Type B pancreatic cell (in vitro differentiated cells): ENCODE measurements at regions not wholly inside any gene's neighbourhood (a gene's known extent, or its start where the extent isn't known, plus 50 kb on each side); places are given as distances from the start of the nearest gene placed in this dataset.
A peak's percentile ranks its signal among the peaks of the same experiment; 100 is the strongest.

Experiments
- DNase-seq: peaks from one replicate; pipeline ENCODE4 v3.0.0; 2021; ENCODE audit warnings: mixed read lengths; ENCODE audit not compliant: unreplicated experiment; ENCODE audit errors: extremely low spot score
- H3K27ac Mint-ChIP-seq: 2 replicates; pipeline ENCODE4 v1.8.0; 2021; ENCODE audit warnings: mild to moderate bottlenecking, mixed read lengths
- H3K27me3 Mint-ChIP-seq: 2 replicates; pipeline ENCODE4 v1.8.0; 2021; ENCODE audit warnings: mixed read lengths
- H3K36me3 Mint-ChIP-seq: 2 replicates; pipeline ENCODE4 v1.8.0; 2021; ENCODE audit warnings: mixed read lengths
- H3K4me1 Mint-ChIP-seq: one replicate; pipeline ENCODE4 v1.8.0; 2021; ENCODE audit warnings: mixed read lengths; ENCODE audit not compliant: unreplicated experiment
- H3K4me3 Mint-ChIP-seq: 2 replicates; pipeline ENCODE4 v1.8.0; 2021; ENCODE audit warnings: mild to moderate bottlenecking, mixed read lengths
- H3K9me3 Mint-ChIP-seq: 2 replicates; pipeline ENCODE4 v1.8.0; 2021; ENCODE audit warnings: mixed read lengths
- CTCF ChIP-seq: fragments of 200-600 bp; sonication (generic); conservative IDR thresholded peaks from 2 replicates; pipeline ENCODE4 v1.5.0; 2021; ENCODE audit warnings: antibody characterized with exemption, mild to moderate bottlenecking

GRCh38 chr2:13650586-13651180, 933.9 kb downstream of the TRIB2 start:
- Mint-ChIP-seq H3K4me3 (no peak overlapping the region), H3K4me1 (no peaks in the 10 kb centered on the region), H3K27me3 (no peaks in the 10 kb centered on the region), H3K9me3 (peaks cover 8% of the 10 kb centered on the region), H3K36me3 (no peaks in the 10 kb centered on the region), H3K27ac (no peak overlapping the region)
- DNase-seq, result no peak
- TF ChIP-seq CTCF, result peak; percentile 23

DNA sequence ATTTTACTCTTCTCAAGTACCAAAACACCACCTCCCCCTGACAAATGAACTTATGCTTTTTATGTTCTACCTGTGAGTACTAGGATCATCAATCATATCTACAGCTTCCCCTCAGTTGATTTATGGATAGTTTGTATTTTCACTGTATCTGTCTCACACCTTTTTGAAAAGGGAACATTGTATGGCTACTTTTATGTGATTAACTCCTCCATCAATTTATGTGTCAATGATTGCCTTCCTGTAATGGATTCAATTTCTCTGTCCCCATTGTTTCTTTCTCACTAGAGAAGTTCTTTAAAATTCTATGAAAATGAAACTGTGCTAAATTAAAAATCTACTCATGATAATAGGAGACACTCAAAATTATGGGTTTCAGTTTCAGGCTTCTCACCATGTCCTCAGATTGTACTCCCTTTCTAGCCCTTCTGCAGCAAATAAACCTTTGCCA, 935.0 kb downstream of the TRIB2 start:
- TF ChIP-seq CTCF, result no peak
- peaks cover 8% of the 10 kb centered on the region for H3K9me3 Mint-ChIP-seq

DNA sequence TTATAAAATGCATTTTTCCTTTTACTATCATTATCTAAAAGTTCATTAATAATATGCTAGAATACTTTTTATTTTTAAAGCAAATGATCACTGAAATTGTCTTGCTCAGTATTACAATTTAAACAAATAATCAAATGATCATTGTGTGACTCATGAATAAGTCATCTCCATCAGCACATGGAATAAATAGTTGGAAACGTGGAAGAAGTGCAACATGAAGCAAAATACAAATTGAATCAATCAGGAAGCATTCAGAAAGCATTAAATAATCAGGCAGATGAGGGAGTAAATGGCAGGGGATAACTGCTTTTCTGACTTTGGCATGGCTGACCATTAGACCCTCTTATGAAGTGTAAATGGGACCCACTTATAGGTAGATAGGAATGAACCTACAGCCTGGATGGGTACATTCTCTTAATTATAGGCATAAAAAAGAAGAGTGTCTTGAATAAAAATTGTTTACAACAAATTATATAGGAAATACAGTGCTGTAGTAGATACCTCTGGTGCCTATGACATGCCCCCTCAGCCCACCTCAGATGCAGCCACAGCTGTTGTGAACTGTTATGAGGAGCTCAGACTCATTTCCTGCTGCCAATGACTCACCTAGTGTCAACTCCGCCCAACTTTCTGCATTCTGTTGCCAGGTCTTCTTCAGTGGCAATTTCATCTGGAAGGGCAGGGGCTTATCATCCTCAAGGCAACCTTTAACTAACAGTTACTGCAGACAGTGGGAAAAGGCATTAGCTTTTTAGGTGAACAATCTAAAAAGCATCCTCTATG, 936.0 kb downstream of the TRIB2 start:
- Mint-ChIP-seq H3K4me3 (no peak overlapping the region), H3K36me3 (no peaks in the 10 kb centered on the region), H3K9me3 (peaks cover 8% of the 10 kb centered on the region), H3K4me1 (no peaks in the 10 kb centered on the region), H3K27ac (no peak overlapping the region), H3K27me3 (no peaks in the 10 kb centered on the region)
- no peak for TF ChIP-seq CTCF
- DNase-seq, result no peak

More for the DNA sequence above, 935.0 kb downstream of the TRIB2 start:
- Mint-ChIP-seq H3K36me3 (no peaks in the 10 kb centered on the region), H3K27ac (no peak overlapping the region), H3K27me3 (no peaks in the 10 kb centered on the region), H3K4me3 (no peak overlapping the region), H3K4me1 (no peaks in the 10 kb centered on the region)
- DNase-seq, result no peak

DNA sequence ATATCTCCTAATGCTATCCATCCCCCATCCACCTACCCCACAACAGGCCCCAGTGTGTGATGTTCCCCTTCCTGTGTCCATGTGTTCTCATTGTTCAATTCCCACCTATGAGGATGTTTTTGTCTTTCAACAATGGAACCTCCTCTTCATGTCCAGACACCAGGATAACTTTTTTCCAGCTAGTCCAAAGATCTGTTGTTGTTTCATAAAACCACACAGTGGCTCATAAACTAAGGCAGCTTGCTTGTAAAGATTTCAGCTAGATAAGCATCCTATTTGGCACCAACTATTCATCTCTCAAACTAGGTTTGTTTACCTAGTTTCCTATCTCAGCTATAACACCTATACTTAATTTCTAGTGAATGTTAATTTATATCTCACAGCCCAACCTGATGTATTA, 937.7 kb downstream of the TRIB2 start:
- H3K36me3 Mint-ChIP-seq, result no peaks in the 10 kb centered on the region
- no peak for DNase-seq
- H3K27me3 Mint-ChIP-seq, result no peaks in the 10 kb centered on the region
- H3K4me1 Mint-ChIP-seq, result no peaks in the 10 kb centered on the region
- no peak overlapping the region for H3K27ac Mint-ChIP-seq
- H3K4me3 Mint-ChIP-seq, result no peak overlapping the region
- peaks cover 8% of the 10 kb centered on the region for H3K9me3 Mint-ChIP-seq
- no peak for TF ChIP-seq CTCF

DNA sequence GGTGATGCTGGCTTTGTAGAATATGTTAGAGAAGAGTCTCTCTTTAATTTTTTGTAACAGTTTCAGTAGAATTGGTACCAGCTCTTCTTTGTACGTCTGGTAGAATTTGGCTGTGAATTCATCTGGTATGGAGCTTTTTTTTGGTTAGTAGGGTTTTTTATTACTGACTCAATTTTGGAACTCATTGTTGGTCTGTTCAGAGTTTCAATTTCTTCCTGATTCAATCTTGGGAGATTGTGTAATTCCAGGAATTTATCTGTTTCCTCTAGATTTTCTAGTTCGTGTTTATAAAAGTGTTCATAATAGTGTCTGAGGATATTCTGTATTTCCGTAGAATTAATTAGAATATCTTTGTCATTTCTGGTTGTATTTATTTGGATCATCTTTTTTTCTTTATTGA, 943.5 kb downstream of the TRIB2 start:
- Mint-ChIP-seq H3K36me3 (no peaks in the 10 kb centered on the region), H3K27me3 (no peaks in the 10 kb centered on the region), H3K4me3 (no peak overlapping the region), H3K9me3 (no peaks in the 10 kb centered on the region), H3K27ac (no peak overlapping the region), H3K4me1 (no peaks in the 10 kb centered on the region)
- no peak for TF ChIP-seq CTCF
- no peak for DNase-seq
